GM12891 (cell line): ENCODE measurements at regions not wholly inside any gene's neighbourhood (a gene's known extent, or its start where the extent isn't known, plus 50 kb on each side); places are given as distances from the start of the nearest gene placed in this dataset.

Experiments
- POLR2A ChIP-seq: IDR thresholded peaks from 2 replicates; pipeline ENCODE4 v1.6.1; 2011; ENCODE audit warnings: low read depth, low read length, control low read depth
- POLR2AphosphoS5 ChIP-seq: IDR thresholded peaks from 2 replicates; pipeline ENCODE4 v1.6.1; 2011; ENCODE audit warnings: low read depth, low read length, control low read depth

DNA sequence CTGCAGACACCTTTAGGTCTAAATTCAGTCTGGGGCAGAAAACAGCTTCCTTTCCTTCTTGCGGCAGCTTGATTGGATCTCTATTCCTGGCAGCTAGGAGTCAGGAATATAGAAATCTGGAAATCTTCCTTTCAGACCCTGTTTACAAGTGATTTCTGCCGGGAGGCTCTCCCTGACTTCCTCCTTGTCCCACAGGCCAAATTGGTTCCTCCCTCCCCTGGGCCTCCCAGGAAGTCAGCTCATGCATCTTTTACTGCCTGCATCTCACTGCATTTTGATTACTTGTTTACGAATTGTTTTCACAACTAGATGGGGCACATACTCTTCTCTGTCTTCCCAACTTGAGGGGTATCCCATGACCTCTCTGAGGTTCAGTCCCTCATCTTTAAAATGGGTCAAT lies 206.3 kb downstream of the MAF start:
- TF ChIP-seq POLR2A (no peak), POLR2AphosphoS5 (no peak)
